GM10248 (cell line): ENCODE measurements at regions not wholly inside any gene's neighbourhood (a gene's known extent, or its start where the extent isn't known, plus 50 kb on each side); places are given as distances from the start of the nearest gene placed in this dataset.

Experiments used
- CTCF ChIA-PET: fragments of 300-600 bp; sonication (Branson Sonifier 250); formaldehyde crosslinking; extraction: SDS; loops from one replicate; lab custom pipeline; 2021; ENCODE audit warnings: antibody characterized with exemption; lab: Yijun Ruan, JAX
- POLR2A ChIA-PET: fragments of 350-650 bp; sonication (Branson Sonifier 250); formaldehyde crosslinking; extraction: SDS; loops from one replicate; lab custom pipeline; 2020; ENCODE audit warnings: antibody characterized with exemption; lab: Yijun Ruan, JAX
- DNase-seq: peaks from one replicate; pipeline ENCODE4 v3.0.0; 2012; ENCODE audit errors: extremely low spot score
- CTCF ChIP-seq: IDR thresholded peaks from 2 replicates; pipeline ENCODE4 v1.5.1; 2012; ENCODE audit warnings: mild to moderate bottlenecking, low read depth; ENCODE audit errors: extremely low read depth, missing control alignments, control extremely low read depth

- TF ChIP-seq CTCF = no peak
- POLR2A ChIA-PET = no interaction called here
- CTCF ChIA-PET = interaction anchor here (0.9 kb wide), 1 partner anchor 11 kb away, joined by 3 read pairs; no protein-coding TSS in a partner anchor
- DNase-seq = no peak
These were observed 52.5 kb upstream of the C11orf58 start for GRCh38 chr11:16685914-16686313.

- CTCF ChIA-PET = interaction anchor here (0.8 kb wide), 1 partner anchor 9 kb away, joined by 3 read pairs; no protein-coding TSS in a partner anchor
- POLR2A ChIA-PET = no interaction called here
- no peak for TF ChIP-seq CTCF
- DNase-seq = no peak
These were observed 59.9 kb upstream of the C11orf58 start for GRCh38 chr11:16678466-16679116.

GRCh38 chr11:16669799-16670415 is 68.5 kb upstream of the C11orf58 start:
- no peak for DNase-seq

GRCh38 chr11:16632295-16633200 is 105.9 kb upstream of the C11orf58 start:
- peak; percentile 32 for TF ChIP-seq CTCF
- DNase-seq = no peak
- ChIA-PET POLR2A (no interaction called here), CTCF (interaction anchor here (1.1 to 2.1 kb wide), 4 partner anchors 10 to 43 kb away, joined by 3 to 12 read pairs (median 8); no protein-coding TSS in a partner anchor)

More at GRCh38 chr11:16669799-16670415, 68.5 kb upstream of the C11orf58 start:
- CTCF ChIA-PET = no interaction called here
- no peak for TF ChIP-seq CTCF
- POLR2A ChIA-PET = no interaction called here

GRCh38 chr11:16630651-16631050 is 107.8 kb upstream of the C11orf58 start:
- POLR2A ChIA-PET = no interaction called here
- CTCF ChIA-PET = interaction anchor here (2.1 kb wide), 1 partner anchor 9 kb away, joined by 11 read pairs; no protein-coding TSS in a partner anchor

More at GRCh38 chr11:16630651-16631050, 107.8 kb upstream of the C11orf58 start:
- no peak for TF ChIP-seq CTCF
- no peak for DNase-seq
